HL-60 (cell line): ENCODE measurements at regions not wholly inside any gene's neighbourhood (a gene's known extent, or its start where the extent isn't known, plus 50 kb on each side); places are given as distances from the start of the nearest gene placed in this dataset.

Source experiments
- DNase-seq, 2 experiments: peaks; one replicate each; pipeline ENCODE4 v3.0.0-alpha.2; 2010 to 2020; ENCODE audit warnings: low read depth in 1 of 2, low spot score in 1 of 2
- H3K27ac ChIP-seq: fragments of 250-450 bp; sonication (Bioruptor Pico); replicated peaks from 2 replicates; pipeline ENCODE4 v1.5.1; 2020; ENCODE audit warnings: mild to moderate bottlenecking, moderate library complexity
- H3K27me3 ChIP-seq: fragments of 250-450 bp; sonication (Bioruptor Pico); 2 replicates; pipeline ENCODE4 v1.5.1; 2021; ENCODE audit warnings: mild to moderate bottlenecking, moderate library complexity; ENCODE audit not compliant: insufficient read depth, poor library complexity, severe bottlenecking
- H3K4me3 ChIP-seq: replicated peaks from 2 replicates; pipeline ENCODE4 v1.5.1; 2011; ENCODE audit warnings: mild to moderate bottlenecking, control low read depth, low read length; ENCODE audit not compliant: insufficient read depth
- GABPA ChIP-seq: IDR thresholded peaks from 2 replicates; pipeline ENCODE4 v1.6.1; 2012; ENCODE audit warnings: low read depth
- POLR2AphosphoS5 ChIP-seq: IDR thresholded peaks from 2 replicates; pipeline ENCODE4 v1.6.1; 2012; ENCODE audit warnings: low read depth
- SPI1 ChIP-seq: IDR thresholded peaks from 2 replicates; pipeline ENCODE4 v1.6.1; 2012; ENCODE audit warnings: low read depth, mild to moderate bottlenecking, borderline replicate concordance
- TF ChIP-seq, protein P1 (sequence below): IDR thresholded peaks from 2 replicates; pipeline ENCODE4 v1.6.1; 2012; ENCODE audit warnings: low read depth; ENCODE audit not compliant: insufficient replicate concordance
- TF ChIP-seq, protein P2 (sequence below): IDR thresholded peaks from one replicate; pipeline ENCODE4 v1.5.1; 2011; ENCODE audit warnings: low read length, control low read depth, inconsistent platforms; ENCODE audit not compliant: insufficient read depth

GRCh38 chr22:42326301-42326700 lies 55.8 kb upstream of the TCF20 start:
- TF ChIP-seq, protein P1, sequence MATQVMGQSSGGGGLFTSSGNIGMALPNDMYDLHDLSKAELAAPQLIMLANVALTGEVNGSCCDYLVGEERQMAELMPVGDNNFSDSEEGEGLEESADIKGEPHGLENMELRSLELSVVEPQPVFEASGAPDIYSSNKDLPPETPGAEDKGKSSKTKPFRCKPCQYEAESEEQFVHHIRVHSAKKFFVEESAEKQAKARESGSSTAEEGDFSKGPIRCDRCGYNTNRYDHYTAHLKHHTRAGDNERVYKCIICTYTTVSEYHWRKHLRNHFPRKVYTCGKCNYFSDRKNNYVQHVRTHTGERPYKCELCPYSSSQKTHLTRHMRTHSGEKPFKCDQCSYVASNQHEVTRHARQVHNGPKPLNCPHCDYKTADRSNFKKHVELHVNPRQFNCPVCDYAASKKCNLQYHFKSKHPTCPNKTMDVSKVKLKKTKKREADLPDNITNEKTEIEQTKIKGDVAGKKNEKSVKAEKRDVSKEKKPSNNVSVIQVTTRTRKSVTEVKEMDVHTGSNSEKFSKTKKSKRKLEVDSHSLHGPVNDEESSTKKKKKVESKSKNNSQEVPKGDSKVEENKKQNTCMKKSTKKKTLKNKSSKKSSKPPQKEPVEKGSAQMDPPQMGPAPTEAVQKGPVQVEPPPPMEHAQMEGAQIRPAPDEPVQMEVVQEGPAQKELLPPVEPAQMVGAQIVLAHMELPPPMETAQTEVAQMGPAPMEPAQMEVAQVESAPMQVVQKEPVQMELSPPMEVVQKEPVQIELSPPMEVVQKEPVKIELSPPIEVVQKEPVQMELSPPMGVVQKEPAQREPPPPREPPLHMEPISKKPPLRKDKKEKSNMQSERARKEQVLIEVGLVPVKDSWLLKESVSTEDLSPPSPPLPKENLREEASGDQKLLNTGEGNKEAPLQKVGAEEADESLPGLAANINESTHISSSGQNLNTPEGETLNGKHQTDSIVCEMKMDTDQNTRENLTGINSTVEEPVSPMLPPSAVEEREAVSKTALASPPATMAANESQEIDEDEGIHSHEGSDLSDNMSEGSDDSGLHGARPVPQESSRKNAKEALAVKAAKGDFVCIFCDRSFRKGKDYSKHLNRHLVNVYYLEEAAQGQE: peak; percentile 56
- no peak for TF ChIP-seq GABPA
- no peak for DNase-seq
- H3K4me3 ChIP-seq: no peak overlapping the region
- H3K27ac ChIP-seq: no peak overlapping the region
- H3K27me3 ChIP-seq: peaks cover 10% of the 10 kb centered on the region

GRCh38 chr22:42324990-42325710 lies 54.7 kb upstream of the TCF20 start:
- TF ChIP-seq, protein P1: no peak
- TF ChIP-seq, protein P2, sequence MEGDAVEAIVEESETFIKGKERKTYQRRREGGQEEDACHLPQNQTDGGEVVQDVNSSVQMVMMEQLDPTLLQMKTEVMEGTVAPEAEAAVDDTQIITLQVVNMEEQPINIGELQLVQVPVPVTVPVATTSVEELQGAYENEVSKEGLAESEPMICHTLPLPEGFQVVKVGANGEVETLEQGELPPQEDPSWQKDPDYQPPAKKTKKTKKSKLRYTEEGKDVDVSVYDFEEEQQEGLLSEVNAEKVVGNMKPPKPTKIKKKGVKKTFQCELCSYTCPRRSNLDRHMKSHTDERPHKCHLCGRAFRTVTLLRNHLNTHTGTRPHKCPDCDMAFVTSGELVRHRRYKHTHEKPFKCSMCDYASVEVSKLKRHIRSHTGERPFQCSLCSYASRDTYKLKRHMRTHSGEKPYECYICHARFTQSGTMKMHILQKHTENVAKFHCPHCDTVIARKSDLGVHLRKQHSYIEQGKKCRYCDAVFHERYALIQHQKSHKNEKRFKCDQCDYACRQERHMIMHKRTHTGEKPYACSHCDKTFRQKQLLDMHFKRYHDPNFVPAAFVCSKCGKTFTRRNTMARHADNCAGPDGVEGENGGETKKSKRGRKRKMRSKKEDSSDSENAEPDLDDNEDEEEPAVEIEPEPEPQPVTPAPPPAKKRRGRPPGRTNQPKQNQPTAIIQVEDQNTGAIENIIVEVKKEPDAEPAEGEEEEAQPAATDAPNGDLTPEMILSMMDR: no peak
- TF ChIP-seq GABPA: no peak
- no peak for TF ChIP-seq SPI1
- TF ChIP-seq POLR2AphosphoS5: no peak
- no peak overlapping the region for H3K4me3 ChIP-seq
- peaks cover 8% of the 10 kb centered on the region for H3K27me3 ChIP-seq
- DNase-seq: no peak
- H3K27ac ChIP-seq: no peak overlapping the region

DNA sequence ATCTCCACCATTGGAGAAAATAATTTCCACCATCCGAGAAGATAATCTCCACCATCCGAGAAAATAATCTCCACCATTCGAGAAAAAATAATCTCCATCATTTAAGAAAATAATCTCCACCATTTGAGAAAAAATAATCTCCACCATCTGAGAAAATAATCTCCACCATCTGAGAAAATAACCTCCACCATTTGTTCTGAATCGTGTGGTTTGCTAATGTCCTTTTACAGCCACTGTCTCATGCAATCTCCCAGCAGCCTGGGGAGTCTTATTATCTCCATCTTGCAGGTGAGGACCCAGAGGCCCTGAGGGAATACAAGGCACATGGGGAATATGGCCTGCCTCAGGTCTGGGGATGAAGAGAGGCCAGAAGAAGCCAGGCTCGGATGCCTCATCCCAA lies 54.1 kb upstream of the TCF20 start:
- H3K27me3 ChIP-seq: peaks cover 8% of the 10 kb centered on the region
- no peak for DNase-seq
- no peak overlapping the region for H3K27ac ChIP-seq
- H3K4me3 ChIP-seq: no peak overlapping the region
- TF ChIP-seq POLR2AphosphoS5 (no peak), SPI1 (no peak), GABPA (no peak)
- TF ChIP-seq, protein P2: no peak
- TF ChIP-seq, protein P1: no peak
